ES-I3 (cell line): ENCODE measurements at regions not wholly inside any gene's neighbourhood (a gene's known extent, or its start where the extent isn't known, plus 50 kb on each side); places are given as distances from the start of the nearest gene placed in this dataset.
"Not testable (repeated sequence)": the region's sequence is repeated elsewhere in the genome, so short reads cannot be mapped to it uniquely, and the experiment has no call there.

Experiments
- H3K36me3 ChIP-seq: 2 replicates; pipeline ENCODE4 v1.6.1; 2013; ENCODE audit warnings: mild to moderate bottlenecking, low read length, control low read depth, moderate library complexity; ENCODE audit not compliant: insufficient read depth
- H3K4me1 ChIP-seq: 2 replicates; pipeline ENCODE4 v1.6.1; 2013; ENCODE audit warnings: mild to moderate bottlenecking, control low read depth, low read length; ENCODE audit not compliant: insufficient read depth
- H3K9ac ChIP-seq: 2 replicates; pipeline ENCODE4 v1.6.1; 2013; ENCODE audit warnings: low read depth, mild to moderate bottlenecking, low read length, moderate library complexity
- H3K9me3 ChIP-seq: 2 replicates; pipeline ENCODE4 v1.6.1; 2013; ENCODE audit warnings: mild to moderate bottlenecking, low read length, moderate library complexity; ENCODE audit not compliant: control insufficient read depth, insufficient read depth

DNA sequence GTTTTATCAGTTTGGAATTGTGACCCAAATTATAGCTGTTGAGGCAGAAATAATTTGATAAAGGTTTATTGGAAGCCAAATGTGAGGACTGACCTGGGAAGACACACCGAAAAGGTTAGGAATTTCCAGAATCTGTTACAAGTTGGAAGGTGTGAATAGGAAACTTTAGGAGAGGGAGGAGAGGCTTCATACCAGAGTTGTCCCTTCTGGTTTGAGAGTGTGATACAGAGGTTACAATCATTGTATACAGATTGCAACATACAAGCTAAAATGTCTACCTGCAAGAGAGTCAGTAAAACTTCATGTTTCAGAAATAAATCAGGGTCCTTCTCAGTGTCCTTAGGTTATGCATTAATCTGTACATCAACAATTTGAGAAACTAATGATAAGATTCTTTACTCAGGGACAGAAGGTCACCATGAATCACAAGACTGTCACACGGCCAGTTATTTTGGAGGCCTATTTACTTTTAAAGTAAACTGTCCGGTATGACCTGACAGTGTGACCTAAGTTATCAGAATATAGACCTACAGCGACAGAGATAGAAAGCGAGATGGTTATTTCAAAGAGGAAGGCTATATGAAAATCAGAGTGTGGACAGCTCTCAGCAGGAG, 204.9 kb upstream of the CTNND2 start:
- H3K4me1 ChIP-seq: no peaks in the 10 kb centered on the region
- no peak overlapping the region for H3K9ac ChIP-seq
- H3K9me3 ChIP-seq: no peaks in the 10 kb centered on the region
- no peaks in the 10 kb centered on the region for H3K36me3 ChIP-seq

DNA sequence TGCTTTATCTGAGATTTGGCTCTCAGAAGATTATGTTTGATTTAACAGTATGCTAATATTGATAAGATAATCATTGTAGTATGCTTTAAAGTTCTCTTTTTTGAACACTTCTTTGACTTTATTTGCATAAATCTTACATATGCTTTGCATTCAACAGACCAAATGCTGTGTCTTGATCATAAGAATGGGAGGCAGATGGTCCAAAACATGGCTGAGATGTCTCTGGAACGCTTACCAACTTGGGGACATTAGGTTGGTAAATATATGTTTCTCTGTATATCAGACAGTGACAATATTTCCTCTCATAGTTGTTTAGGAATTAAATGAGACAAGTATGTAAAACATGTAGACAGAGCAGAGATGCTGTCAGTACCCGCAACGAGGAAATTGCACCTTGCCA, 197.9 kb upstream of the CTNND2 start:
- Histone ChIP-seq H3K9ac (no peak overlapping the region), H3K4me1 (no peaks in the 10 kb centered on the region), H3K36me3 (no peaks in the 10 kb centered on the region), H3K9me3 (no peaks in the 10 kb centered on the region)

DNA sequence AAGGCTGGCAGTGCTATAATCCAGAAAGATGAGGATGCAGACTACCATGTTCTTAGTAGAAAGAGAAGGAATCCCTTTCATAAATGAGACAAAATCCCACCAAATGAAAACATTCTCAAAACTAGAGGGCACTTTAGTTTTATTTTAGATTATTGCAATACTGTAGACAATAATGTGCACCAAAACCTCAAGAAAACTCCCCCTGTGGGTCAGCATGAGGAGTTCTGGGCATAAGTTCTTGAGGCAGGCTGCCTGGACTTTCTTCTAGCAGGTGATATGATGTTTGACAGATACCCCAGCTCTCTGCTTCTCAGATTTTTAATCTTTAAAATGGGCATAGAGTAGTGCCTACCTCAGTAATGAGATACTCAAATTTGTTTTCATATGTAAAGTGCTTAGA, 196.3 kb upstream of the CTNND2 start:
- Histone ChIP-seq H3K9me3 (no peaks in the 10 kb centered on the region), H3K4me1 (no peaks in the 10 kb centered on the region), H3K36me3 (no peaks in the 10 kb centered on the region), H3K9ac (no peak overlapping the region)

DNA sequence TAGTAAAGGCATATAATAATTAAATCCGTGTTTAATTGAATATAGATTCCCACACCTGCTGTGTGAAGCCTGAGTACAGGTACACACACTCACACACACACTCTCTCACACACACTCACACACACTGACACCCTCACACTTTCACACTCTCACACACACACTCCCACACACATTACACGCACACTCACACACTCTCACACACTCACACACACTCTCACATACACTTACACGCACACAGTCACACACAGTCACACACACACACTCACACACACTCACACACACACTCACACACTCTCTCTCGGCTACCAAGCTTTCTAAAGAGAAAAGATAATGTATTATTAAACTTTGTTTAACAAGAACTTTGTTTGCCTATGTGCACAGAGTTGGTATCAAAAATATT, 195.1 kb upstream of the CTNND2 start:
- H3K9me3 ChIP-seq: no peaks in the 10 kb centered on the region

DNA sequence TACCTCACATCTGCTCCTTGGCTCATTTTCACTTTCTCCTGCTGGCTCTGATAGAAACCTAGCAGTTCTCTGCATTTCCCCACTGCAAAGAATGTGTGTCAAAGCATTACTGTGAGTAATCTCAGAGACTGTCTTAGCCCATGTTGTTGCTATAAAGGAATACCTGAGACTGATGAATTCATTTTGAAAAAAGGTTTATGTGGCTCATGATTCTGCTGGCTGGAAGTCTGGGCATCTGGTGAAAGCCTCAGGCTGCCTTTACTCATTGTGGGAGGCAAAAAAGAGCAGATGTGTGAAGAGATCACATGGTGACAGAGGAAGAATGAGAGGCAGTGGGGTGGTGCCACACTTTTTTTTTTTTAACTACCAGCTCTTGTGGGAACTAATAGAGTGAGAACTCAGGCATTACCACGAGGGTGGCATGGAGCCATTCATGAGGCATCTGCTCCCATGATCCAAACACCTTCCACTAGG, 191.6 kb upstream of the CTNND2 start:
- H3K9ac ChIP-seq: no peak overlapping the region

More for the DNA sequence above, 195.1 kb upstream of the CTNND2 start:
- Histone ChIP-seq H3K9ac (no peak overlapping the region), H3K4me1 (no peaks in the 10 kb centered on the region), H3K36me3 (no peaks in the 10 kb centered on the region)

DNA sequence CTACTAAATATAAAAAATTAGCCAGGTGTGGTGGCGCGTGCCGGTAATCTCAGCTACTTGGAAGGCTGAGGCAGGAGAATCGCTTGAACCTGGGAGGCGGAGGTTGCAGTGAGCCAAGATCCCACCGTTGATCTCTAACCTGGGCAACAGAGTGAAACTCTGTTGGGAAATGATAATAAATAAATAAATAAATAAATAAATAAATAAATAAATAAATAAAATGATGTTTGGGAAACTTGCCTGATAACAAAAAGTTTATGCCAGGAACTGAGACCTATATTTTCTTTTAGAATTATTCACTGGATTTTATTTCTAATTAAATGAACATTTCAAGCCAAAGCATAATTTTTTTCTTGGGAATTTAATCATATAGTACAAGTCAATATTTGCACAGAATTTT, 189.3 kb upstream of the CTNND2 start:
- H3K4me1 ChIP-seq: no peaks in the 10 kb centered on the region
- no peaks in the 10 kb centered on the region for H3K36me3 ChIP-seq
- no peak overlapping the region for H3K9ac ChIP-seq
- no peaks in the 10 kb centered on the region for H3K9me3 ChIP-seq

More for the DNA sequence above, 191.6 kb upstream of the CTNND2 start:
- H3K9me3 ChIP-seq: no peaks in the 10 kb centered on the region
- H3K36me3 ChIP-seq: no peaks in the 10 kb centered on the region
- no peaks in the 10 kb centered on the region for H3K4me1 ChIP-seq

DNA sequence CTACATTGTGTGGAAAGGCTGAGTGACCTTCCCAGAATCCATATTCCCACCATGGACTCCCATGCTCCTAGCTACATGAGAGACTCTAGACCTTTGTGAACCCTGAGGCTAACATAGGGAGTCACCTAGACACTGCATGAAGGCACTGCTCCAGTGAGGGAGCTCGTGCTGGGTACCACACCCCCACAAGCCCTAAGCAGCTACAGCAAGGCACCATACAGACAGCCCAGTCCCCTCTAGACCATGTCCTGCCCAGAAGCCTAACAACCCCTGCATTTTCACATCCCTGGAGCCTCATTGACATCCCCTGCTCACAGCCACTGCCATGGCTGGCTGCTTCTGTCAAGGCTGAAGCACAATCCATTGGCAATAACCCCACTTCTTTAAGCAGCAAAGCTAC, 176.5 kb upstream of the CTNND2 start:
- Histone ChIP-seq H3K4me1 (no peaks in the 10 kb centered on the region), H3K9ac (no peak overlapping the region), H3K36me3 (no peaks in the 10 kb centered on the region), H3K9me3 (no peaks in the 10 kb centered on the region)

DNA sequence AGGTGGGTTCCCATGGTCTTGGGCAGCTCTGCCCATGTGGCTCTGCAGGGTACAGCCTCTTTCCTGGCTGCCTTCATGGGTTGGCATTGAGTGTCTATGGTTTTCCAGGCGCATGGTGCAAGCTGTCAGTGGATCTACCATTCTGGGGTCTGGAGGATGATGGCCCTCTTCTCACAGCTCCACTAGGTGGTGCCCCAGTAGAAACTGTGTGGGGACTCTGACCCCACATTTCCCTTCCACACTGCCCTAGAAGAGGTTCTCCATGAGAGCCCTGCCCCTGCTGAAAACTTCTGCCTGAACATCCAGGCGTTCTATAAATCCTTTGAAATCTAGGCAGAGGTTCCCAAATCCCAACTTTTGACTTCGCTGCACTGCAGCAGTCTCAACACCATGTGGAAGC, 174.0 kb upstream of the CTNND2 start:
- not testable (repeated sequence) for H3K9ac ChIP-seq, H3K9me3 ChIP-seq, H3K4me1 ChIP-seq, H3K36me3 ChIP-seq

DNA sequence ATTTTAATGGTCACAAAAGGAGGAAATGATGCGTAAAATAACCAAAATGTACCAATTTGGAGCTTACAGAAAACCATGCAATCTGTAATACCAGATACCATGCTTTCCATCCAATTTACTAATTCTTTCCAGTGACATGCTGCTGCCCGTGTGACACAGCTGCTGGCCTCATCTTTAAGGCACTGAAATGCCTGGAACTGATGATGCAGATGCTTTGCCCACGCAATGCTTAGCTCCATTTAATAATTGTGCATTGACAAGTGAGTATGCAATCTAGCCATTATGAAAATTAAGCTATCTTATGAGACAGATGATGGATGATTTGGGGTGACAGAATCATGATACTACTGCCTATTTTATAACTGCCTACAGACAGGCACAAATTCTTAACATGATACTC, 169.2 kb upstream of the CTNND2 start:
- H3K36me3 ChIP-seq: no peaks in the 10 kb centered on the region
- H3K9me3 ChIP-seq: no peaks in the 10 kb centered on the region
- no peak overlapping the region for H3K9ac ChIP-seq
- no peaks in the 10 kb centered on the region for H3K4me1 ChIP-seq

DNA sequence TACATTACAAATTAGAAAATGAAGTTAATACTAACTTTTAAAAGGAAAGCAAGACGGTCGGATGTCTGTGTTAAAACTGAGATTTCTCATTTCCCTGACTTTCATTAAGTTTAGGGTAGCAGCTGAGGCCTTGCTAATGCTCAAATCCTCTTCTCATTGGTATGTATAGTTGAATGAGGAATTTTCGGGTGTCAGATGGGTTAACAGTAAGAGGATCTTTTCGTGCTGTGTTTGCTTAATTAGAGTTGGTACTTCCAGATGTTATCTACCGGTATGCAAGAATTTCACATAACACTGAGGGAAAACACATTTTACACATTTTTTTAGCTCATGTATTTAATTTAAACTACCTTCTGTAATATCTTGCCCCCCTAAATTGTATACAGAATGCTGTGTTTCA, 168.2 kb upstream of the CTNND2 start:
- H3K9me3 ChIP-seq: no peaks in the 10 kb centered on the region
- no peaks in the 10 kb centered on the region for H3K36me3 ChIP-seq
- no peaks in the 10 kb centered on the region for H3K4me1 ChIP-seq
- H3K9ac ChIP-seq: no peak overlapping the region

DNA sequence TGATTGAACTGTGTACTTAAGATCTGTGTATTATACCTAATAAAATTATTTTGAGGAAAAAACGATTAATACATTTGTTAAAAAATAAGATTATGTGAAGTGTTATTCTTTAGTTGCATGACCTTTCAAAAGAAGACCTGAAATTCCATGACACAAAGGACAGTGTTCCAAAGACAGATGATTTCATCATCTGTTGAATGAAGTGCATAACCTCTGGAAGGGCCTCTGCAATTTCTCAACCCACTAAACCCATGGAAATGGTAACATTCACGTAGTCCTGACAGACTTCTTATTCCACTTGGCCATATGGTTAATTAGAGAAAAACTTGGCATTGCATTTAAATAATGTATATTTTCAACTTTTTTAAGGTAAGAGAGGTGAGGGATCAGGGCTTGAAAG, 167.2 kb upstream of the CTNND2 start:
- Histone ChIP-seq H3K4me1 (no peaks in the 10 kb centered on the region), H3K9me3 (no peaks in the 10 kb centered on the region), H3K9ac (no peak overlapping the region), H3K36me3 (no peaks in the 10 kb centered on the region)

DNA sequence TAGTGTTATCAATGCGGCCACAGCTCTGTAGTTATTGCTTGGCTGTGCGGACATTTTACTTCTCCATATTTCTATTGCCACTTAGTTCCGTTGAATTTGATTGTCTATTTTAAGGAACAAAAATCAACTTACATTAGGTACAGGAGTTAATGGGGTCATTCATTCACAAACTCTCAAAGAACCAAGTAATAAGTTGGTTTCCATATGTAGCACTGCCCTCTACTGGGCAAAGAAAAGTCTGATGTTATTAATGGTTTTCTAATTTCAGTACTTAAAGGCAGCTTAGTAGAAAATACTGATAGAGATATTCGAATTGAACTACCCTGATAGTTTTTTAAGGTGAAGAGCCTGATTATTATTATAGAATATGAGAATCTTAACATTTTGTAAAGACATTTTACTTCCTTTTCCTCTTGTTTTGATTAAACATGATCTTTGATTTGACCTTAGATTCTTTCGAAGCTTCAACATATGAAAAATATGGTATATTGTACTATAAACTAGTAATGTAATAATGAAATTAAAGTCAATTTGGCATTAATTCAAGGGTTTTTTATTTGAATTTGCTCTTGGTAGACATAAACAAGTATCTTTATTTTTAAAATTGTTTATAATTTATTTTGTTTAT, 119.5 kb upstream of the CTNND2 start:
- H3K9me3 ChIP-seq: peaks cover 6% of the 10 kb centered on the region; the same call in 1 of the 2 replicates
- H3K9ac ChIP-seq: no peak overlapping the region
- H3K4me1 ChIP-seq: no peaks in the 10 kb centered on the region
- no peaks in the 10 kb centered on the region for H3K36me3 ChIP-seq

DNA sequence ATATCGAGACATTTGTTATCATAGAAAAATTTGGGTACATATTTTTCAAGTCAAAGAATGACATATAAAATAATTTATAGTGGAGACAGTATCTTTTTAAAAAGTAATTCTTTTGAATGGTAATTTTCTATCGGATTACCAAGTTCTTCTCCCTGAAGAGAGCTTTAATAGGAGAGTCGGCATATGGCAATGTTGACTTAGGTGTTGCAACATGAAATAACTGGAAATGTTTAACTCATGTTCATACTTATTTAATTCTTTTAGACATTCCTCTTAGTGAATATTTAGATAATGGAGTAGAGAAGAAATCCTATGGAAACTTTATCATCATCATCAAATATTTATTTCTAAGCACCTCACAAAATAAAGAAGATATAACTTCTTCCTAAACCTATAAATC, 118.2 kb upstream of the CTNND2 start:
- no peak overlapping the region for H3K9ac ChIP-seq
- no peaks in the 10 kb centered on the region for H3K4me1 ChIP-seq
- H3K9me3 ChIP-seq: peaks cover 2% of the 10 kb centered on the region; the same call in 1 of the 2 replicates
- H3K36me3 ChIP-seq: no peaks in the 10 kb centered on the region

DNA sequence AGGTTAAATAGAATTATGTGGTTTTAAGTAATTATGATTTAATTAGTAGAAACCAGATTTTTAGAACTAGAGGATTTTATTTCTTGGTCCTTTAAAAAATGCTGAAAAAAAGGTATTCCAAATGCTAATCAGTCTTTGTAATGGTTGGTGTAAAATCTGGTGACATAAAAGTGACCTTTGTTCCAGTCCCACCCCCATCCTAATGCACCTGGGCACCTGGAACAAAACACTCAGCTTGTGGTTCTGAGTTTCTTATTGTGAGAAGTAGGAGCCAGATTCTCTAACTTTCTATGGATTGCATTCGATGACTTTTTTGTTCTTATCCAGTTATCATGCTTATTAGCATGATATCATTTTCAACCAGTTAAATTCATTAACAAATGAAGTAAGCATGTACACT, 115.1 kb upstream of the CTNND2 start:
- Histone ChIP-seq H3K9me3 (no peaks in the 10 kb centered on the region), H3K4me1 (0 out of 2 replicates have a peak, but pooled peaks cover 3% of the 10 kb centered on the region), H3K9ac (no peak overlapping the region), H3K36me3 (no peaks in the 10 kb centered on the region)

DNA sequence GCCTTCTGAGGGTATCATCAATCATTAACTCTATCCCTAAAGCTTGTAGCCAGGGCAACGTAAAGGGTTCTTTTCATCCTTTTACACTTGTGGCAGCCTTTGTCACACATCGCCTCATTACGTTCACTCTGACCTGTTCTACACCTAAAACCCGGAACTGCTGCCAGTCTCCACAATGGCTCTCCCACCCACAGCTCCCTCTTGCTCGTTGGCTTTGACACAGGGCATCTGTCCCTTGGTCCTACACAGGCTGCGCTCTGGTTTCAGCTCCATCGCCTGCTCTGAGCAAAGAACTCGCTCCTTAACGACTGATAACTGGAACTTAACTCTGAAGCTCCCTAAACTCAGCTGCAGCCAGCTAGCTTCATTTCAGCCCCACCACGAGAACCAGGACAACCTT, 112.8 kb upstream of the CTNND2 start:
- H3K36me3 ChIP-seq: no peaks in the 10 kb centered on the region
- H3K4me1 ChIP-seq: 0 out of 2 replicates have a peak, but pooled peaks cover 3% of the 10 kb centered on the region
- no peak overlapping the region for H3K9ac ChIP-seq
- H3K9me3 ChIP-seq: no peaks in the 10 kb centered on the region
